Panc1 (cell line): ENCODE measurements at regions not wholly inside any gene's neighbourhood (a gene's known extent, or its start where the extent isn't known, plus 50 kb on each side); places are given as distances from the start of the nearest gene placed in this dataset.

Source experiments
- ATAC-seq: fragments of 200-7000 bp; cut with Tn5 transposase; 2 replicates; pipeline ENCODE4 v1.9.1; 2020; ENCODE audit warnings: mild to moderate bottlenecking, moderate library complexity
- BruUV-seq: library from RNA; stranded (reverse); fragments of 400-500 nt; replicated peaks from 2 replicates; lab custom pipeline; 2021; lab: Mats Ljungman, UMichigan
- CTCF ChIA-PET: fragments of 300-600 bp; sonication (Branson Sonifier 250); formaldehyde crosslinking; loops from one replicate; lab custom pipeline; 2022; ENCODE audit warnings: antibody characterized with exemption; lab: Charles Lee
- POLR2A ChIA-PET: fragments of 300-600 bp; sonication (Branson Sonifier 250); formaldehyde crosslinking; loops from one replicate; lab custom pipeline; 2022; ENCODE audit warnings: antibody characterized with exemption; lab: Charles Lee
- DNase-seq: peaks from one replicate; pipeline ENCODE4 v3.0.0-alpha.2; 2010; ENCODE audit warnings: low read depth, low spot score
- H3K27ac ChIP-seq: 2 replicates; pipeline ENCODE4 v1.5.1; 2011; ENCODE audit warnings: mild to moderate bottlenecking, low read length, inconsistent platforms
- H3K27me3 ChIP-seq: fragments of 200-500 bp; sonication (Bioruptor generic); 2 replicates; pipeline ENCODE4 v1.6.0; 2014; ENCODE audit warnings: low read length, inconsistent platforms; ENCODE audit not compliant: control insufficient read depth, insufficient read depth
- H3K36me3 ChIP-seq: fragments of 200-500 bp; sonication (Bioruptor generic); 2 replicates; pipeline ENCODE4 v1.5.1; 2014; ENCODE audit warnings: inconsistent platforms, mild to moderate bottlenecking, low read length, moderate library complexity; ENCODE audit not compliant: control insufficient read depth, insufficient read depth
- H3K4me1 ChIP-seq: 2 replicates; pipeline ENCODE4 v1.5.1; 2011; ENCODE audit warnings: inconsistent platforms, mild to moderate bottlenecking, low read length, moderate library complexity; ENCODE audit not compliant: control insufficient read depth, insufficient read depth
- H3K4me3 ChIP-seq, 2 experiments: 2 replicates each; pipeline ENCODE4 v1.5.1; 2011 to 2012; ENCODE audit warnings: low read depth in 2 of 2, low read length in 2 of 2, mild to moderate bottlenecking in 2 of 2, inconsistent platforms in 1 of 2, moderate library complexity in 1 of 2
- H3K9me3 ChIP-seq: fragments of 200-500 bp; sonication (Bioruptor generic); 2 replicates; pipeline ENCODE4 v1.5.1; 2014; ENCODE audit warnings: low read depth, mild to moderate bottlenecking, inconsistent platforms, low read length, moderate library complexity; ENCODE audit not compliant: control insufficient read depth, insufficient read depth
- CTCF ChIP-seq: fragments of 450-650 bp; IDR thresholded peaks from 2 replicates; pipeline ENCODE4 v1.5.1; 2017; ENCODE audit warnings: mild to moderate bottlenecking
- POLR2AphosphoS5 ChIP-seq: IDR thresholded peaks from 2 replicates; pipeline ENCODE4 v1.6.1; 2012; ENCODE audit warnings: mild to moderate bottlenecking, low read depth, low read length, moderate library complexity
- REST ChIP-seq, 2 experiments: IDR thresholded peaks; 2 replicates each; pipeline ENCODE4 v1.6.1; 2011 to 2012; ENCODE audit warnings: low read depth in 2 of 2, control low read depth in 1 of 2, low read length in 1 of 2, mild to moderate bottlenecking in 1 of 2, moderate library complexity in 1 of 2; ENCODE audit not compliant: insufficient read depth in 1 of 2
- SIN3A ChIP-seq: IDR thresholded peaks from 2 replicates; pipeline ENCODE4 v1.6.1; 2012; ENCODE audit warnings: low read depth, mild to moderate bottlenecking, low read length, moderate library complexity, borderline replicate concordance; ENCODE audit not compliant: insufficient read depth
- TCF7L2 ChIP-seq: IDR thresholded peaks from 2 replicates; pipeline ENCODE4 v1.6.1; 2011; ENCODE audit warnings: mild to moderate bottlenecking, low read depth, low read length, inconsistent platforms
- in situ Hi-C: cut with HindIII; loops from 2 replicates; pipeline ENCODE4 v1.10.0; 2016; ENCODE audit warnings: low sequenced_read_pairs, low pct_unique_long_range_greater_than_20kb
- intact Hi-C: fragments of 100-400 bp; cut with micrococcal nuclease; formaldehyde crosslinking; loops from one replicate; pipeline ENCODE4 v1.10.0; 2022; ENCODE audit not compliant: unreplicated experiment

DNA sequence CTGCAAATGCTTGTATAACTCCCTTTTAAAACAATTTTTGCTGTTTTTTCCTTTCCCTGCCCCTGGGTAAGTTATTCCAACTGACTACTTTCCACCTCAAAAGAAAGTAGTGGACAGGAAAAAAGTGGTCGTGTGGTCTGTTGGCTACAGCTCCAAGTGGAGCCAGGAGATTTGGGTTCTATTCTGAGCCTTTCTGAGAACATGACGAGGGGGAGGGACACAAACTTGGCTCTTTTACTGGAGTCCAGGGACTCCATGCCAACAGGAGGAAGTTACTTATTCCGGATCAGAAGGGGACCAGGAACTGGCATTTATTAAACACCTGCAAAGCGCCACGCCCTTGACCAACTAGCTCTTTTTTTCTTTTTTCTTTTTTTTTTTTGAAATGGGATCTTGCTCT is 79.0 kb upstream of the CAPZB start:
- in situ Hi-C loops (no loop called here), intact Hi-C loops (no loop called here)
- no peaks in the 10 kb centered on the region for H3K4me1 ChIP-seq
- TF ChIP-seq SIN3A (no peak), TCF7L2 (no peak), REST (IDR thresholded peaks at IDR 0.05; ENCODE audit: insufficient read depth in 1 of 2, low read depth in 2 of 2, low read length in 1 of 2) (no peak), POLR2AphosphoS5 (no peak), CTCF (no peak)
- no TSS peak for BruUV-seq
- no peaks in the 10 kb centered on the region for H3K27me3 ChIP-seq
- ATAC-seq (no peak), DNase-seq (no peak)
- no peak overlapping the region for H3K27ac ChIP-seq
- no peaks in the 10 kb centered on the region for H3K9me3 ChIP-seq
- H3K36me3 ChIP-seq, result no peaks in the 10 kb centered on the region
- ChIA-PET CTCF (interaction anchor here (0.6 kb wide), 1 partner anchor 76 kb away, joined by 3 read pairs; no protein-coding TSS in a partner anchor), POLR2A (interaction anchor here (0.9 kb wide), 1 partner anchor 10 kb away, joined by 6 read pairs; no protein-coding TSS in a partner anchor)
- H3K4me3 ChIP-seq, result no peak overlapping the region

GRCh38 chr1:19563324-19564097 is 78.2 kb upstream of the CAPZB start:
- Histone ChIP-seq H3K27me3 (no peaks in the 10 kb centered on the region), H3K4me3 (no peak overlapping the region), H3K9me3 (no peaks in the 10 kb centered on the region), H3K36me3 (no peaks in the 10 kb centered on the region), H3K4me1 (no peaks in the 10 kb centered on the region), H3K27ac (no peak overlapping the region)
- BruUV-seq, result no TSS peak
- DNase-seq, result no peak
- in situ Hi-C loops, result no loop called here
- POLR2A ChIA-PET, result interaction anchor here (0.9 kb wide), 1 partner anchor 9 kb away, joined by 6 read pairs; no protein-coding TSS in a partner anchor
- TF ChIP-seq CTCF (no peak), TCF7L2 (peak; percentile 63; the same call in 1 of the 2 replicates)
- CTCF ChIA-PET, result interaction anchor here (0.6 kb wide), 1 partner anchor 75 kb away, joined by 3 read pairs; no protein-coding TSS in a partner anchor
- intact Hi-C loops, result no loop called here
- ATAC-seq, result no peak
